ENCODE measurements at regions not wholly inside any gene's neighbourhood (a gene's known extent, or its start where the extent isn't known, plus 50 kb on each side); places are given as distances from the start of the nearest gene placed in this dataset.
A peak's percentile ranks its signal among the peaks of the same experiment; 100 is the strongest.

- Histone ChIP-seq H4K20me1 (ENCODE audit: insufficient read depth, low read length) (no peaks in the 10 kb centered on the region), H3K23ac (ENCODE audit: low read depth, low read length) (no peak overlapping the region), H3K14ac (replicated peaks; ENCODE audit: low read depth, low read length) (no peak overlapping the region), H4K5ac (ENCODE audit: low read depth, low read length) (no peak overlapping the region), H4K91ac (ENCODE audit: insufficient read depth, low read depth, low read length) (no peak overlapping the region), H3K18ac (ENCODE audit: low read depth, low read length) (no peak overlapping the region), H2AK9ac (replicated peaks; ENCODE audit: low read depth, low read length, poor library complexity) (no peak overlapping the region), H3K27me3 (ENCODE audit: control insufficient read depth, insufficient read depth, low read length) (no peaks in the 10 kb centered on the region; the same call in 1 of the 2 replicates), H3K36me3 (ENCODE audit: control insufficient read depth, insufficient read depth, low read length) (no peaks in the 10 kb centered on the region), H3K4ac (ENCODE audit: low read depth, low read length) (no peak overlapping the region), H3K4me3 (ENCODE audit: insufficient read depth, low read depth, low read length) (no peak overlapping the region), H4K8ac (ENCODE audit: low read depth in 2 of 2, low read length in 2 of 2) (no peak overlapping the region), H3K79me1 (ENCODE audit: low read depth in 1 of 2, low read length in 2 of 2) (no peaks in the 10 kb centered on the region), H3K56ac (ENCODE audit: extremely low read depth, insufficient read depth, low read length) (no peak overlapping the region), H2BK20ac (ENCODE audit: low read depth, low read length) (no peak overlapping the region), H2BK120ac (ENCODE audit: low read depth, low read length) (no peak overlapping the region), H3K9me3 (ENCODE audit: control insufficient read depth, insufficient read depth, low read length) (no peaks in the 10 kb centered on the region), H3K4me2 (ENCODE audit: low read depth, low read length) (no peak overlapping the region), H2AFZ (replicated peaks; ENCODE audit: low read length, poor library complexity) (no peak overlapping the region), H2AK5ac (ENCODE audit: low read depth, low read length) (no peak overlapping the region), H3K9me1 (ENCODE audit: insufficient read depth, low read length) (no peaks in the 10 kb centered on the region), H3K4me1 (ENCODE audit: control insufficient read depth, insufficient read depth, low read length) (no peaks in the 10 kb centered on the region), H2BK15ac (ENCODE audit: low read depth, low read length) (no peak overlapping the region), H3K9ac (ENCODE audit: low read depth, low read length) (no peak overlapping the region), H2BK5ac (ENCODE audit: low read depth, low read length, poor library complexity, severe bottlenecking) (no peak overlapping the region), H3K27ac (ENCODE audit: insufficient read depth, low read length) (no peak overlapping the region)
- TF ChIP-seq CEBPB (IDR thresholded peaks at IDR 0.05; ENCODE audit: low read depth, low read length) (peak; percentile 37; the same call in 1 of the 2 replicates), MXI1 (IDR thresholded peaks at IDR 0.05; ENCODE audit: borderline replicate concordance, low read depth, low read length) (no peak)
- dilution Hi-C loops (cut with HindIII; ENCODE audit: low sequenced_read_pairs, unreplicated experiment) (no loop called here), intact Hi-C loops (cut with micrococcal nuclease) (no loop called here), in situ Hi-C loops (cut with MboI; ENCODE audit: low sequenced_read_pairs) (no loop called here)
- ATAC-seq (ENCODE audit: low read depth) (no peak), DNase-seq (no peak)
- CTCF ChIA-PET = no interaction called here
- no CpG with 5 or more reads among the region's 4 CpGs for WGBS, 2 experiments (ENCODE audit: extremely low coverage in 2 of 2, insufficient read length in 1 of 2)
- POLR2A ChIA-PET (ENCODE audit: unreplicated experiment) = no interaction called here
- BruUV-seq (replicated peaks) = no TSS peak
Observed at GRCh38 chr3:31178467-31178866, 284.0 kb upstream of the GADL1 start.

Data from IMR-90 (cell line).